ENCODE measurements at regions not wholly inside any gene's neighbourhood (a gene's known extent, or its start where the extent isn't known, plus 50 kb on each side); places are given as distances from the start of the nearest gene placed in this dataset.
A peak's percentile ranks its signal among the peaks of the same experiment; 100 is the strongest.

GRCh38 chr11:27886857-27887256 is 186.6 kb upstream of the BDNF start:
- no peak for DNase-seq (ENCODE audit: low read depth)
- no peak for TF ChIP-seq CTCF (conservative IDR thresholded peaks at IDR 0.05; ENCODE audit: low read length)
- no peak overlapping the region for H3K4me3 ChIP-seq (ENCODE audit: low read length)

- DNase-seq (ENCODE audit: low read depth) = peak; percentile 17
- no peak overlapping the region for H3K4me3 ChIP-seq (ENCODE audit: low read length)
- no peak for TF ChIP-seq CTCF (conservative IDR thresholded peaks at IDR 0.05; ENCODE audit: low read length)
These were observed 181.9 kb upstream of the BDNF start for GRCh38 chr11:27882066-27882697.

- H3K4me3 ChIP-seq (ENCODE audit: low read length) = no peak overlapping the region
- no peak for TF ChIP-seq CTCF (conservative IDR thresholded peaks at IDR 0.05; ENCODE audit: low read length)
- no peak for DNase-seq (ENCODE audit: low read depth)
These were observed 175.8 kb upstream of the BDNF start for GRCh38 chr11:27875831-27876775.

GRCh38 chr11:27874998-27875830 is 175.0 kb upstream of the BDNF start:
- TF ChIP-seq CTCF (conservative IDR thresholded peaks at IDR 0.05; ENCODE audit: low read length) = no peak
- H3K4me3 ChIP-seq (ENCODE audit: low read length) = no peak overlapping the region
- DNase-seq (ENCODE audit: low read depth) = no peak

- H3K4me3 ChIP-seq (ENCODE audit: low read length) = no peak overlapping the region
- DNase-seq (ENCODE audit: low read depth) = no peak
- no peak for TF ChIP-seq CTCF (conservative IDR thresholded peaks at IDR 0.05; ENCODE audit: low read length)
These were observed 173.4 kb upstream of the BDNF start for GRCh38 chr11:27873664-27874063.

- TF ChIP-seq CTCF (conservative IDR thresholded peaks at IDR 0.05; ENCODE audit: low read length) = no peak
- H3K4me3 ChIP-seq (ENCODE audit: low read length) = no peak overlapping the region
- no peak for DNase-seq (ENCODE audit: low read depth)
These were observed 170.8 kb upstream of the BDNF start for GRCh38 chr11:27871056-27871455.

Data from AG10803 (cell line).